Lung (tissue), 12 donors: ENCODE measurements at regions not wholly inside any gene's neighbourhood (a gene's known extent, or its start where the extent isn't known, plus 50 kb on each side); places are given as distances from the start of the nearest gene placed in this dataset. TPM values are rescaled to one million over a fixed set of nuclear protein-coding genes. Genes with fewer than 3 reads are reported as not detected.

Source experiments
- ATAC-seq: fragments of 200-7000 bp; cut with Tn5 transposase; one replicate; pipeline ENCODE4 v1.9.1; 2020; ENCODE audit warnings: moderate number of reproducible peaks; ENCODE audit not compliant: insufficient read depth, low FRiP score
- DNase-seq, 3 donors: peaks; one replicate each; pipeline ENCODE4 v3.0.0-alpha.2; 2013 to 2017
- H3K27ac ChIP-seq, 2 donors: one replicate each; pipeline ENCODE4 v1.5.1; 2013; ENCODE audit warnings: mild to moderate bottlenecking in 2 of 2, moderate library complexity in 2 of 2, control low read depth in 1 of 2, inconsistent platforms in 1 of 2, low read depth in 1 of 2, low read length in 1 of 2
- H3K27me3 ChIP-seq, 3 donors: one replicate each; pipeline ENCODE4 v1.5.1; 2013; ENCODE audit warnings: low read length in 2 of 3; ENCODE audit not compliant: control insufficient read depth in 3 of 3, insufficient read depth in 3 of 3
- H3K36me3 ChIP-seq, 4 donors: one replicate each; pipeline ENCODE4 v1.5.1; 2013; ENCODE audit warnings: low read length in 4 of 4, mild to moderate bottlenecking in 1 of 4, moderate library complexity in 1 of 4; ENCODE audit not compliant: control insufficient read depth in 4 of 4, insufficient read depth in 4 of 4
- H3K4me1 ChIP-seq, 5 donors: one replicate each; pipeline ENCODE4 v1.5.1; 2013; ENCODE audit warnings: low read length in 5 of 5, mild to moderate bottlenecking in 2 of 5, moderate library complexity in 1 of 5; ENCODE audit not compliant: control insufficient read depth in 5 of 5, insufficient read depth in 5 of 5
- H3K4me3 ChIP-seq: one replicate; pipeline ENCODE4 v1.5.1; 2013; ENCODE audit warnings: mild to moderate bottlenecking, control low read depth, moderate library complexity
- H3K9ac ChIP-seq, 2 donors: one replicate each; pipeline ENCODE4 v1.5.1; 2013; ENCODE audit warnings: low read length in 2 of 2, control low read depth in 1 of 2; ENCODE audit not compliant: insufficient read depth in 1 of 2
- H3K9me3 ChIP-seq, 4 donors: one replicate each; pipeline ENCODE4 v1.5.1; 2013; ENCODE audit warnings: low read length in 3 of 4, mild to moderate bottlenecking in 1 of 4, moderate library complexity in 1 of 4; ENCODE audit not compliant: control insufficient read depth in 4 of 4, insufficient read depth in 3 of 4
- WGBS, 2 donors: extraction: QIAGEN DNeasy Blood & Tissue Kit; methylation state at CpG; one replicate each; pipeline ENCODE4 v1.1.7; 2013; 5-methylcytosine and 5-hydroxymethylcytosine counted together
- small RNA-seq: library from RNA; depleted of rRNA; stranded (forward); fragments of <200 nt; gene quantifications from one replicate; pipeline ENCODE3, GENCODE V24; 2014; ENCODE audit warnings: low replicate concordance
- TF ChIP-seq, protein P1 (sequence below): IDR thresholded peaks from 2 replicates; pipeline ENCODE4 v1.5.1; 2012; ENCODE audit warnings: mild to moderate bottlenecking; ENCODE audit errors: control extremely low read depth, extremely low read depth
- donor health status: control.
- donor health status: control.
- donor health status: Bipolar disorder and iron deficiency.
- donor health status: healthy.
- donor health status: DM: yes; HTN: yes; CAD: no.

DNA sequence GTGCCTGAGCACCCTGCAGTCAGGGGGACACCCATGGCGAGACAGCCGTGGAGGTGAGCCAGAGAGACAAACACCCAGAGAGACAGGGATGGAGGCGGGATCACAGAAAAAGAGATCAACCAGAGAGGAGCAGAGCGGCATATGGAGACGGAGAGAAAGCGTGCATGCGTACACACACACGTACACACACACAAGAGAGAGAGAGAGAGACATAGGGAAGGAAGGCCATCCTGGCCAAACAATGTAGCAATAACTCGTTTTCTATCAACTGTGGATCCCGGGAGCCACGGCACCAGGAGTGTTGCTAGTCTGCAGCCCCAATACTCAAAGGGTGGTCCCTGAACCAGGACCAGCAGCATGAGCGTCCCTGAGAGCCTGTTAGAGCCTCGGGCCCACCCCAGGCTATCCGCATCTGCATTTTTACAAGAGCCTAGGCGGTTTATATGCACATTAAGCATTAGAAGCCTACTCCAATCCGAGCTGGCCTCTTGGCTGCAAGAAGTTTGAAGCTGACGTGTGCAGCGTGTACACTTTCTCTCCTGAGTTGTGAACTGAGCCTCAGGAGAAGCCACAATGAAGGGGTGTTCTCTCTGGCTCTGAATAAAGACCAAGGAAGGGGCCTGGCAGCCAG is 50.1 kb upstream of the MYCN start:
- Histone ChIP-seq H3K4me1 (peaks cover 0 to 44% (median 9%) of the 10 kb centered on the region in 5 donors), H3K27me3 (no peaks in the 10 kb centered on the region), H3K4me3 (no peak overlapping the region), H3K27ac (no peak overlapping the region), H3K9me3 (no peaks in the 10 kb centered on the region), H3K36me3 (no peaks in the 10 kb centered on the region), H3K9ac (no peak overlapping the region)
- no peak for ATAC-seq
- peak in 1 of 3 donors; percentile 82 for DNase-seq
- TF ChIP-seq, protein P1, sequence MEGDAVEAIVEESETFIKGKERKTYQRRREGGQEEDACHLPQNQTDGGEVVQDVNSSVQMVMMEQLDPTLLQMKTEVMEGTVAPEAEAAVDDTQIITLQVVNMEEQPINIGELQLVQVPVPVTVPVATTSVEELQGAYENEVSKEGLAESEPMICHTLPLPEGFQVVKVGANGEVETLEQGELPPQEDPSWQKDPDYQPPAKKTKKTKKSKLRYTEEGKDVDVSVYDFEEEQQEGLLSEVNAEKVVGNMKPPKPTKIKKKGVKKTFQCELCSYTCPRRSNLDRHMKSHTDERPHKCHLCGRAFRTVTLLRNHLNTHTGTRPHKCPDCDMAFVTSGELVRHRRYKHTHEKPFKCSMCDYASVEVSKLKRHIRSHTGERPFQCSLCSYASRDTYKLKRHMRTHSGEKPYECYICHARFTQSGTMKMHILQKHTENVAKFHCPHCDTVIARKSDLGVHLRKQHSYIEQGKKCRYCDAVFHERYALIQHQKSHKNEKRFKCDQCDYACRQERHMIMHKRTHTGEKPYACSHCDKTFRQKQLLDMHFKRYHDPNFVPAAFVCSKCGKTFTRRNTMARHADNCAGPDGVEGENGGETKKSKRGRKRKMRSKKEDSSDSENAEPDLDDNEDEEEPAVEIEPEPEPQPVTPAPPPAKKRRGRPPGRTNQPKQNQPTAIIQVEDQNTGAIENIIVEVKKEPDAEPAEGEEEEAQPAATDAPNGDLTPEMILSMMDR = no peak
- WGBS, 2 donors = 79 to 83% methylated on average over 18 of the region's 18 CpGs

Small RNAs in the stretch of these regions (small RNA-seq; reads per million reads assigned to genes)
- gene RNU5E-7P = not detected
